RCC 7860 (cell line): ENCODE measurements at regions not wholly inside any gene's neighbourhood (a gene's known extent, or its start where the extent isn't known, plus 50 kb on each side); places are given as distances from the start of the nearest gene placed in this dataset.

Experiments used
- DNase-seq: peaks from one replicate; pipeline ENCODE4 v3.0.0-alpha.2; 2015; ENCODE audit warnings: low spot score
- FAIRE-seq: peaks from 2 replicates; lab custom pipeline; 2012; peaks lifted over from hg19 to GRCh38; lab: Jason Lieb, UNC

DNA sequence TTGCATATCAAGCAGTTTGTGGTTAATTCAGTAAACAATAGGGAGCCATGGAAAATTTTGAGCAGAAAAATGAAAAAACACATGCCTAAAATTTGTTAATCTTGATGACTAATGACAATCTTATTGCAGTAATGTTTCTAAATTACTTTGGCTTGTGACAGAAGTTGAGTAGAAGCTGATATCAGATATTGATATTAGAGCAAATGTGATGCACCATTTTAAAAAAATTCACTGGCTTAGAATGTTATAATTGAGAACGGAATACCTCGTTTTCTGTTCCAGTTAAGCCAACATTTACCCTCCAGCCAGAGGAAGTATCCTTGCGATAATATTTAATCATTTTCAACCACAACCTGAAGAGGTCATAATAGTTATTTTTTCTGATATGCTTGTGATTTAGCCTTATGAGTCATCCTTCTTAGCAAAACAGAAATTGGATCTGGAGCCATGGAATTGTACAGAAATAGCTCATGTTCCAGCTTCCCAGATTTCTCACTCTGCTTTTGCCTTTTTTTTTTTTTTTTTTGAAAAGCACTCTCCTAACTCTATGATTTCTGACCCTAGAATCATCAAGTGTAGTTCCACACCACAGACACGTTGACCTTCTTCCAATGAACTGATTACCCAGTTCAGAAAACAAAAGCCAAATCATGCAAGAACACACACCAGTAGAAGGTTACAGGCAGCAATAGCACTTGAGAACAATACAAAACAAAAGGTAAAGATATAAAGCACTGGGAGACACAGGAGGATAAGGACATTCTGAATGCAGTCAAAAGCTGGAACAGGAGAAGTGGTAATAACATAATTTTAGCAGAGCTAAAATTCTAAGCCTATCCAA, 96.8 kb upstream of the PHYHIPL start:
- FAIRE-seq: peak; percentile 95
- peak; percentile 43 for DNase-seq

DNA sequence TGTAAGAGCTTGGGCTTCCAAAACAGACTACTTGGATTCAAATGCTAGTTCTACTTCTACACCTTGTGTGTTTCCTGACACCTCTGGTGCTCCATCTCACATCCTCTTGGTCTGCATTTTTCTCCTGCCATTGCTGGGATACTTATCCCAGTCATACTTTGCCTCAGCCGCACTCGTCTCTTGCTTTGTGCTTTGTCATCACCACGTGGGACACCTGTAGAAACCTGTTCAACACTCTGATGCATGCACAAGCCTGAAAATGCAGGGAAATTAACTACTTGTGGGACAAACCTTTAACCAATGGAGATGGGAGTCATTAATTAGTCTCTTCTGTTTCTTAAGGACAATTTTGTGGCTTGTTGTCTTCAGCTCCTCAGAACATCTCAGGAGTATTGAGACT, 94.2 kb upstream of the PHYHIPL start:
- DNase-seq (no peak), FAIRE-seq (no peak)

DNA sequence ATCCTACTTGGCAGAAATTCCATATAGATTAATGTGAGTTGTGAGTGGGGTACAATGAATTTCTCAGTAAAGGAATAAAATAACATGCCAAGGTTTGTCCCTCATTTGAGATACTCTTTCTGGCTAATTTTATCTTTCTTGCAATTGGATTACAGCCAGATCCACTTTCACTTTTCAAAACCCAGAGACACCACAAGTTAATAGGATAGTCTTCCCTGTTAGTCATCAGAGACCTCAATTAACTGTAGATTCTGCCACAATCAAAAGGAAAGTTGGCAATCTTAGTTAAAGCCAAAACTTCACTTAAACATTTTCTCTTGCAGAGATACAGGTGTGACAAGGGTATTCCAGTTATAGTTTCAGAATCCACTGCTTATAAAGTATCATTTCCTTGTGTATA, 91.4 kb upstream of the PHYHIPL start:
- FAIRE-seq (no peak), DNase-seq (no peak)

DNA sequence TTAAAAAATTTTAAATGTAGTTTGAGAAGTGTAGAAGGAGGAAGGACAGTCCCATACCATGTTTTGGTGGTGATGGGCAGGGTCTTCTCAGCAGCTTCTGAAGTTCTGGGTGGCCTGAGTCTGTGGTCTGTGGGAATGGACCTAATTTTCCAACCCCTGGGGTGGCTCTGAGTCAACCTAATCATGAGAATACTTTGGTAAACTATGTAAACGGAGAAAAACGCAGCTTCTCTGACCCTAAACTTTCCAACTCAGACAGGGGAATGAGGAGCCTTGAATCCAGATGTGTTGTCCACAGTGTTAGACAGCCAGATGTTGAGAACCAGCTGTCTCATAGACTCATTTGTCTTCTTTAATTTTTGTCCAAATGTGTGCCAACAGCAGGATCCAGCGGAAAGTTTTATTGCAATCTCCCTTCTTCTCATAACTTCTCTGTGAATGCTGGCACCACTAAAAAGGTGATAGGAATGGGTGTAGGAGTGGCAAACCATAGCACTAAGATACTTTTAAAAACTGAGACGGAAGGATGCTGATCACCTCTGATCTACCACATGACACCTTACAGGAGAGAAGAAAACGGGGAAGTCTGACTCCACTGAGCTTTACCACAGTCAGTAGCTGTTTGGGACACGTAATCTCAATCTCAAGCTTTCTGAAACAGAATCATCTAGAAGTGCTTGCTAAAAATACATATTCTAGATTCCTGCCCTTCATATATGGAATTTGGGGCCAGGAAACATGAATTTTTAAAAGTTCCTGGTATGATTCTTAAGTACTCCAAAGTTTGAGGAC, 90.5 kb upstream of the PHYHIPL start:
- FAIRE-seq (no peak), DNase-seq (no peak)

DNA sequence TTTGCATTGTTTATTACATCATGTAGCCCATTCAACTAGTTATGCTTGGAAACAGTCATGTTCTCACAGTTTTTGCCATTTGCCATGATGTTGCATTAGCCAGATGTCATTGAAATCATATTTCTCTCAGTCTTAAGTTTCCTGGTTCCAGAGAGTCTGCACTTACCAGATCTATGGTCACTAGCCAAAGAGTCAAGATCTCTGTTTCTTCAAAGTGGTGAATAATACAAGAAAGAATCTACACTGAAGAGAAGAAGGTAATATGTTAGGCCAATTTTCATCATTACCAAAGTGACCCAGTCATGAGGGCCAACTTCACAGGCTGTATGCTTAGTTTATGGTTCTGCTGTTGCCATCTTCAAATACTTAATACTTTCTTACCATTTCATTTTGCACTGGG, 89.0 kb upstream of the PHYHIPL start:
- FAIRE-seq: no peak

DNA sequence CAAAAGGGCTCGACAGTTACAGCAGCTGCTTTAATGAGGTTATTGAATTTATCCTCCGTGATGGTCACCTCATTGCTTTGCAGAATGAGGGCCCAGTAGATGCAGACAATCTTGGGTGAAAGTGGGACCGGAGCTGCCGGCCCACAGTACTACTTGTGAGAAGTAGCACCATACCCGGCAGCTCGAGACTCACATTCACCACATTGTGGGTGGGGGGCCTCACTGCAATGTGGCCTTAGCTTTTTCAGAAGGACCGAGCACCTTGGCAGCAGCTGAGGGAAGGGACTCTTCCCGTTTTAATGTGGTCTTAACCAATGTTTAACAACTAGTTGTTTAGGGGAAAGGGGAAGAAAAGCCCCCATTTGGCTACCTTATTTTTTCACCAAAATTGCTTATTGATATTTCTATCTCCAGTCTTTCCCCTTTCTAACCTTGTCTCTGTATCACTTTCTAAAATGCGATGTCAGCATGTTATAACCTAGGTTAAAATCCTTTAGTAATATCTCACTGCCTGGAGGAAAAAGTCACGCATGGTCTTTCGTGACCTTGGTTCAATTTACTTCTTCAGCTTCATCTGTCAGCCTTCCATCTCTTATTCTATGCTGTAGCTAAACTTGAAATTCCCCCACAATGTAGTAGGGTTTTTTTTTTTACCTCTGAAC, 87.4 kb upstream of the PHYHIPL start:
- no peak for FAIRE-seq
- no peak for DNase-seq

More for the DNA sequence above, 89.0 kb upstream of the PHYHIPL start:
- no peak for DNase-seq

DNA sequence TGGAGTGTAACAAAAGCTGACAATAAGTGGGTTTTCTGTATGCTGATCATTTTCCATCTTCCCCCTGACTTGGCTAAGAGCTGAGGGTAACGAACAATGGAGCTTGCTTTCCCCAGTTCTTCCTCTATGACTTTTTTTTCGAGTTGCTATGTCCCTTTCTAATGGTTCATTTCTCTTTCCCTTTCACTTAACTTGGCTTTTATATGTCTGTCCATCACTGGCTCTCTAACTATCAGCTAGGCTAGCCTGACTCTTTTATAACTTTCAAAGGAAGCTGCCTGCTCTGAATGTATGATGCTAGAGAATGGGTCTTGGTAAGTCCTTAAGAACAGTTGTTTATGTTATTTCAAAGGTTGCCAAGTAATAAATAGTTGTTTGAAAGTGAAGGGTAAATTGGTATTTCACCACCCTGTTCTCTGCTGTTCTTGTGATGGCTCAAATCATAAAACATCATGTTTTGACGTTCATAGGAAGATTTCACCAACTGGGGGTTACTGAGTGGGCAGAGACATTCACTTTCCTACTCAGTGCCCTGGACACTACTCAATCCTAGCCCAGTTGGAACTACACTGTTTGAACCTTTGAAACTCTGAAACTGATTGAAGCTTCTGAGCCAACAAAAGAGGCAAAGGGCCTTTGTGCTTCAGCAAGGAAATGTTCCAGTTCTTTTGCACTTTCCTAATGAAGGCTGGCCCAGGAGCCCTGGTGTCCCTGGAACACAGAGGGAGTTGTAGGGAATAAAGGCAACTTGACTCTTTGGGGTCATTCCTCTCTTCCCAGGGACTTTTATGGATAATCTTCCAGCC, 85.4 kb upstream of the PHYHIPL start:
- no peak for DNase-seq
- no peak for FAIRE-seq

DNA sequence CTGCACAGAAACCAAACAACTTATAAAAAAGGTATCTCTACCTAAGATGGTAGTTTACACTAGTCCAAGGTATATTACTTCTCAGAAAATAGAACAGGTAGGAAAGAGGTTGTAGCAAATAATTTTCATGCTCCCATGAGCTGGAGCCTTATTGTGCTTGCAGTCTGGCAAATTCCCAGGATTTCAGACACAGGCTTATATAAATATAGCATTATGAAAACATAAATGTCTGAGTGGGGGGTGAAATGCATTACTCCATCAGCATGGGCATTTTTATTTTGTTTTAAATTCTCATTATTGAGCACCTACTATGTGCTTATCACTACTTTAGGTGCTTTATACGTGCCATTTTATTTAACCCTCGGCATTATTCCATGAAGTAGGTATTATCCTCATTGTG, 83.0 kb upstream of the PHYHIPL start:
- DNase-seq (no peak), FAIRE-seq (no peak)

DNA sequence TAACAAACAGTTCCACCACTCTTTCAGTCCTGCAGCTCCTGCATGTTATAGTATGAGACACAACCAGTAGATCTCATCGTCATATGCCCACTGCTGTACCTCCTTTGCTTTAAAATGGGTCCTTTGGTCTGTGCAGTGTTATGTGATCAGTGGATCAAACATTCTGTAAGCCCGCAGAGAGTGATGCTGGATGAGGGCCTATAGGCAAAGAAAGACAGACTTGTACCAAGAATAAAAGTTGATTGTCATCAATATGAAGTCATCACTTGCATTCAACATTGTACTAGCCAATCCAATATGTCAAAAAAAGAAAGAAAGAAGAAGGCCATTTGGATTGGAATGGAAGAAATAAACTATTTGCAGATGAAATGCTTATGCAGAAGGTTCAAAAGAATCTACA, 79.8 kb upstream of the PHYHIPL start:
- DNase-seq: no peak
- FAIRE-seq: no peak

DNA sequence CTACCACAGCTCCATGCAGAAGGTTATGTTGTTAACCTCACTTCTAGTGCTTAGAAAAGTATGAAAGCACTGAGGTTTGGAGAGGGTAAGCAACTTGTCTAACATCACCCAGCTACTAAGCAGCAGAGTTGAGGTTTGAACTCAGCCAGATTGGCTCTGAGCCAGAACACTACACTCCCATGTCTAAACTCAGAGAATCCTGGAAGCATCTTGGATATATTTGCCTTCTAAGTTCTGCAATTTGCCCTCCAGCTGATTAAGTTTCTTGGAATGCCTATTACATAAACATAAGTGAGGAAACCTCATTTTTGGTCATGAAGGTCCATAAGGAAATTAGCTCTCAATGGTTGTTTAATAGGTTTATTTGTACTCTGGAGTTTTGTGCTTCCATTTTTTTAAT, 78.1 kb upstream of the PHYHIPL start:
- FAIRE-seq (no peak), DNase-seq (no peak)

DNA sequence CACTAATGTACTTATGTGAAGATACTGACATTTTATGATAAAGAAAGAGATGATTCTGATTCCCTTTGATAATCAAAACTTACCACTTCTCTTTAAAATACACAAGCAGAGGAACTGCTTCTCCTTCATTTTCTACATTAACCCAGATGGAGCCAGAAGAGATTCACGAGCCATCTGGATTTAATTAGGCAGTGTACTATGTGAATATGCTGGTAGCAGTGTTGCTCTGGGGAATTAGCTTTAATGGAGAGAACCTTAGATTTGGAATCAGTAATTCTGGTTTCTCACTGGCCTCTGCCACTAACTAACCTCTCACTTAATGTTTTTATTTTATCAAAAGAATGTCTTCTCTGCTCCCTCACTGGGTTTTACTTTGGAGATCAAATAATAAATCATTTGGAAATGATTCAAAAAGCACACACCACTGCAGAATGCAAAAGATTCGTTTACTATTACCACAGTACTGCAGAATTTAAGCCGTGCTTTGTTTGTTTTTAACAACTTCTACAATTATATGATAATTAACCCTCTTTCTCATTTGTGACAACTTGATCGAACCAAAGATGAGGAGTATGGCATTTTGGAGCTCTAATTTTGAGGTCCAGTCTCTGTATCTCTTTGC, 77.5 kb upstream of the PHYHIPL start:
- FAIRE-seq: no peak
- no peak for DNase-seq

DNA sequence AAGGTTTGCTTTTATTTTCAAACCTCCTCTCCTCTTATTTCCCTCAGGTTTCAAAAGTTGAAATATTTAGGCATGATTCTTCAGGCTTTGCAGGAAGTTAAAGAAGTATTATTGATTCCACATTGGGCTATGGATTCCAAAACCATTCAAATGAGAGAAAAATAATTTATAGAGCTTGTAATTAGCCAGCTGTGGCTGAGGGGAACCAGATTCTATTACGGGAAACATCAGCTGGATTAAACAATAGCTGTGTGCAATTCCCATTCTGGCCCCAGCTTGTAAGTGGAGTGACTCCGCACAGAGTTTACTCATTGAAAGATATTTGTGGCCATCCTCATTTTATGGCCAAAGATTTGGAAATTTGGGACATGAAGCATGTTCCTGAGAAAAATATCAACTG, 77.0 kb upstream of the PHYHIPL start:
- DNase-seq (no peak), FAIRE-seq (no peak)

DNA sequence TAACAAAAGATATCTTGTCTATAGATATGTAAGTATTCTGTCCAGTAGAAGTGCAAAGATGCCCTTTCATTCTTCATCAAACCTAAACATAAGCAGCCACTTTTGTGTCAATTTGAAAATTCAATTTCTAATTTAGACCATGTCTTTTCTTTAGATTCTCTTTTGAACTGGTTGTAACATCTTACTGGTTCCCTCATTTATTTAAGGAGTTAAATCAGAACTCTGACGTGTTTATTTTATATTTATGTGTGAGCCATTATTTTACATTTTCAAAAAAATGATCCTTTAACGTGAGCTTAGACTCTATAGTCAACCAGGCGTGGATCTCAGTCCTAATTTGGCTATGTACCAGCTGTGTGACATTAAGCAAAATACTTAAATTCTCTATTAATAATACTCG, 74.0 kb upstream of the PHYHIPL start:
- DNase-seq (no peak), FAIRE-seq (no peak)

DNA sequence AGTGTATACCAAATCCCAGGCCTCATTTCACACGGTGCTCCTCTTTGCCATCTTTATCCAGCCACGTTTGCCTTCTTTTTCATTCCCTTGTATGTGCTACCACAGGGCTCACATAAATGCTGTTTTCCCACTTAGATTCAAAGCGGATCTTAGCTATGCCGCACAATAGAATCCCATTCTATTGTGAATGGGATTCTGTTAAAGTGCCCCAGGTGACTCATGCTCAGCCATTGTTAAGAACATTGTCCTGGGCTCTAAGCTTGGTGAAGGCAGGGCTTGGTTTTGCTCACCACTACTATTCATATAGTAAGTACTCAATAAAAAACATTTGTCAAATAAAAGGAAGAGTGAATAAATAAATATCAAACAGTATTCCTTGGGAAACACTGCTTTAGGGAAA, 72.3 kb upstream of the PHYHIPL start:
- DNase-seq (no peak), FAIRE-seq (no peak)

DNA sequence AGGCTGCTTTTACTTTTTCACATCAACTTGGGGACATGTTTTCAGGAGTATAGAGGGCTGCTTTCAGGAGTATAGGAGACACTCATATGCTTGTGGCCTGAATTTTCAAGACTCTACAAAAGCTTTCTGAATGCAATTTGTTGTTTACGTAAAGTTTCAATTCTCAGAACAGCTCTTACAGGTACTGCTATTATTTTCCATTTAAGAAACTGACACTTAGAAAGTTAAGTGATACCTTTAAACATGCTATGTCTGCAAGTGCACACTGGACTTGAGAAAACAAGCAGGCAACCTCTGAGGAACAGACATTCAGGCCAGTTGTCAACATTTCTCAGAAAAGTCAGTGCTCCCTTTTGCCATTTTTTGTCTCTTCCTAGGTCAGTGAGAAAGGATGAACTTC, 70.0 kb upstream of the PHYHIPL start:
- no peak for FAIRE-seq
- no peak for DNase-seq

DNA sequence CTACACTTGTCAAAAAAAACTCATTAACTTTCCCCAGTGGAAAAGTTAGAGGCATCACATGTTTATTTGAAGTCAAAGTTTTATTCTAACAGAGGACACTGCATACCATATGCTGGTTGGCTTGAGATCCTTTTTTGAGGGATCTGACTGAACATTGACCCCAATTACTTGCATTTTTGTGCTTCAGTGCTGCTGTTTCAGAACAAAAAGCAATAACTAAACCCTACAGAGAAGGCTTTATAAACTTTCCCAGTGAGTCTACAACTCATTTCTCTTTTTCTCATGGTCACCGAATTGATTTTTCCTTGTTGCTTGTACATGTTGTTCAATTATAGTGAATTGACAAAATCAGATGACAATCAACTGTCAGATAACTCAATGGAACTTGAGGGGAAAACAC, 69.3 kb upstream of the PHYHIPL start:
- no peak for DNase-seq
- FAIRE-seq: no peak

DNA sequence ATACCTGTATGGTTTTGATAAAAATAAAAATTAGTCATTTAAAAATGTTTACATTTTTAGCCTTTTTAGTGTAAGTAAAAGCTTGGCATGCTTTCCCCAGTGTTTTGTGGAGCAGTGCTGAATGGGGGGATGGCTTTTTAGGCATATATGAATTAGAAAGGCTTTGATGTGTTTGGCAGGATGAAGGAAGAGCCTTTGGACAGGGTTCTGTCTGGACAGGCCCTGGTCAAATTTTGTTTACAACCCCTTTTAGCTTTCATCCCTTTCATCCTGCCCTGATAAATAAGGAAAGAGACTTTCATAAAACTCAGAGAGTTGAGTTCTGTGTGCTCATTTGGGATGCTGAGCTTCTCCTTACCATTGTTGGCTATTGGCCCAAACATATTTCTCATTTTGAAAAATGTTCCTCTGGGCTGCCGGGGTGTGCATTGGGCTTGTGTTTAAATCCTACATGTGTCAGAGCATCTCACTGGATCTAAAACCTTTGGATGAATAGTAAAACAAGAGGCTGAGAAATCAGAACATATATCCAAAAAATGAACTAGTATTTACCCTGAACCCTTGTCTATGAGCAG, 68.1 kb upstream of the PHYHIPL start:
- no peak for FAIRE-seq

DNA sequence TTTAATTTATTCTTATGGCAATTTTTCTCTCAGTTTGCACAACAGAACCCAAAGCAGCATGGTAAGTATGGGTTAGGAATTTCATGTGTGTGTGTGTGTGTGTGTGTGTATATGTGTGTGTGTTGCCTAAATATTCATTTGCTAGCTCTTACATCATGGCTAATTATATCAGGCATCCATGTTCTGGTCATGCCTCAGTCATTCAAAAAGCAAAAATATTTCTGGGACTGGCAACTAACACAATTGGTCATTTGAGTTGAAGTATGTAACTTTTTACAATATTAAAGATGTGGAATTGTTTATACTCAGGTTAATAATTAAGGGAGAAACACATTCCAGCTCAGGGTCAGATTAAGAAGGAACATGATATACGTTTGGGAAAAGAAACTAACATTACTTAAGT, 67.6 kb upstream of the PHYHIPL start:
- FAIRE-seq (no peak), DNase-seq (no peak)

More for the DNA sequence above, 68.1 kb upstream of the PHYHIPL start:
- no peak for DNase-seq

DNA sequence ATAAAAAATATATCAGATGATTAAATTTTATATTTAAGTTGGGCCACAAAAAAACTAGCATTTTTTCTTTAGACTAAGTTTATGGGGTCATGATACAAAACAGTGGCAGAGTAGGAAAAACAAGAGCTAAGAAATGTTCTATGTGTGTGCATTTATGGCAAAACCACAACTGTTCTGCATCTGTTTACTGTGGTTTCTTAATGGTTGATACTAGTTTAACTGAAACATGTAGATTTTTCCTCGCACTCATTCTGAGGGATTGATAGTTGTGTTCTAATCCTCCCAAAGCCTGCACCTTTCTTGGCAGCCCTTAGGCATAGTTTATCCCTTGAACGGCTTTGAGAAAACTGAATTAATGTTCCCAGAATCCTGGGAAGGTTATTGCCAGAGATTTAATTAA, 66.6 kb upstream of the PHYHIPL start:
- DNase-seq (no peak), FAIRE-seq (no peak)

DNA sequence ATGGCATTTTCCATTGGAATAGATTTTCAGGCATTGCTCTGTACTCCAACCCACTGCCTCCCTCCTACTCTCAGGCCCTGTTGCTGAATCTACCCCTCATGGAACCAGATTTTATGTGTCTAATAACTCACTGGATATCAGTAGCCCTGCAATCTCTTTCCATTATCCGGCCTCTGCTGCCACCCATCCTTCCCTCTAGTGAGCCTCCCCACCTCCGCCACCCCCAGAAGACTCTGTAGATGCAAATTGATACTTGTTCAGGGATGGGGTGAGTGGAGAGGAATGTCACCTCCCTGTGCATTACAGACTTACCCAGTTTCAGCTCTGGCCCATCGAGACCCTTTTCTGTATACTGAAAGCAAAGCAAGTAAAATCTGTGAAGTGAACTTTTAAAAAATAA, 52.3 kb upstream of the PHYHIPL start:
- DNase-seq (no peak), FAIRE-seq (no peak)
